ENCODE measurements at regions not wholly inside any gene's neighbourhood (a gene's known extent, or its start where the extent isn't known, plus 50 kb on each side); places are given as distances from the start of the nearest gene placed in this dataset.

- DNase-seq: no peak
Measured at GRCh38 chr19:28971049-28971448, 241.9 kb downstream of the UQCRFS1 start.

GRCh38 chr19:28968721-28969120 lies 244.2 kb downstream of the UQCRFS1 start:
- no peak for DNase-seq

- DNase-seq: no peak
Measured at GRCh38 chr19:28966737-28967399, 246.1 kb downstream of the UQCRFS1 start.

GRCh38 chr19:28964500-28964899 lies 248.5 kb downstream of the UQCRFS1 start:
- DNase-seq: no peak

- DNase-seq: no peak
Measured at GRCh38 chr19:28963486-28964250, 249.3 kb downstream of the UQCRFS1 start.

- DNase-seq: no peak
Measured at GRCh38 chr19:28961772-28962500, 251.0 kb downstream of the UQCRFS1 start.

- no peak for DNase-seq
Measured at GRCh38 chr19:28960986-28961705, 251.8 kb downstream of the UQCRFS1 start.

GRCh38 chr19:28960586-28960985 lies 252.4 kb downstream of the UQCRFS1 start:
- DNase-seq: no peak

- no peak for DNase-seq
Measured at GRCh38 chr19:28956961-28957360, 256.0 kb downstream of the UQCRFS1 start.

- no peak for DNase-seq
Measured at GRCh38 chr19:28956421-28956820, 256.5 kb downstream of the UQCRFS1 start.

- no peak for DNase-seq
Measured at GRCh38 chr19:28949535-28949934, 263.4 kb downstream of the UQCRFS1 start.

GRCh38 chr19:28949027-28949426 lies 263.9 kb downstream of the UQCRFS1 start:
- no peak for DNase-seq

GRCh38 chr19:28948566-28948965 lies 264.4 kb downstream of the UQCRFS1 start:
- no peak for DNase-seq

GRCh38 chr19:28948026-28948425 lies 264.9 kb downstream of the UQCRFS1 start:
- no peak for DNase-seq

GRCh38 chr19:28943651-28944050 lies 269.3 kb downstream of the UQCRFS1 start:
- no peak for DNase-seq

- DNase-seq: no peak
Measured at GRCh38 chr19:28941833-28942232, 271.1 kb downstream of the UQCRFS1 start.

GRCh38 chr19:28940751-28941500 lies 272.0 kb downstream of the UQCRFS1 start:
- DNase-seq: no peak

GRCh38 chr19:28939236-28939635 lies 273.7 kb downstream of the UQCRFS1 start:
- DNase-seq: no peak

- DNase-seq: no peak
Measured at GRCh38 chr19:28936001-28936400, 276.9 kb downstream of the UQCRFS1 start.

GRCh38 chr19:28934631-28935030 lies 278.3 kb downstream of the UQCRFS1 start:
- DNase-seq: no peak

GRCh38 chr19:28933039-28933438 lies 279.9 kb downstream of the UQCRFS1 start:
- DNase-seq: no peak

GRCh38 chr19:28932446-28932845 lies 280.5 kb downstream of the UQCRFS1 start:
- no peak for DNase-seq
